Dendritic cell treated with granulocyte-macrophage colony-stimulating factor and Interleukin-4, amounts not matched to agents 40 ng/mL and 50 ng/mL, for 4 days (primary cell): ENCODE measurements at regions not wholly inside any gene's neighbourhood (a gene's known extent, or its start where the extent isn't known, plus 50 kb on each side); places are given as distances from the start of the nearest gene placed in this dataset.

ENCODE experiments used
- H3K27ac Mint-ChIP-seq: one replicate; pipeline ENCODE4 v1.8.0; 2022; ENCODE audit warnings: mild to moderate bottlenecking, mixed read lengths
- H3K27me3 Mint-ChIP-seq: one replicate; pipeline ENCODE4 v1.8.0; 2022; ENCODE audit warnings: mild to moderate bottlenecking, mixed read lengths
- H3K36me3 Mint-ChIP-seq: one replicate; pipeline ENCODE4 v1.8.0; 2022; ENCODE audit warnings: low read depth, mixed read lengths
- H3K4me1 Mint-ChIP-seq: one replicate; pipeline ENCODE4 v1.8.0; 2022; ENCODE audit warnings: low read depth, mixed read lengths
- H3K4me3 Mint-ChIP-seq: one replicate; pipeline ENCODE4 v1.8.0; 2022; ENCODE audit warnings: mild to moderate bottlenecking, moderate library complexity, mixed read lengths
- H3K9me3 Mint-ChIP-seq: one replicate; pipeline ENCODE4 v1.8.0; 2022; ENCODE audit warnings: mixed read lengths
- intact Hi-C: fragments of 100-400 bp; cut with micrococcal nuclease; formaldehyde crosslinking; loops from one replicate; pipeline ENCODE4 v1.15.0; 2022

DNA sequence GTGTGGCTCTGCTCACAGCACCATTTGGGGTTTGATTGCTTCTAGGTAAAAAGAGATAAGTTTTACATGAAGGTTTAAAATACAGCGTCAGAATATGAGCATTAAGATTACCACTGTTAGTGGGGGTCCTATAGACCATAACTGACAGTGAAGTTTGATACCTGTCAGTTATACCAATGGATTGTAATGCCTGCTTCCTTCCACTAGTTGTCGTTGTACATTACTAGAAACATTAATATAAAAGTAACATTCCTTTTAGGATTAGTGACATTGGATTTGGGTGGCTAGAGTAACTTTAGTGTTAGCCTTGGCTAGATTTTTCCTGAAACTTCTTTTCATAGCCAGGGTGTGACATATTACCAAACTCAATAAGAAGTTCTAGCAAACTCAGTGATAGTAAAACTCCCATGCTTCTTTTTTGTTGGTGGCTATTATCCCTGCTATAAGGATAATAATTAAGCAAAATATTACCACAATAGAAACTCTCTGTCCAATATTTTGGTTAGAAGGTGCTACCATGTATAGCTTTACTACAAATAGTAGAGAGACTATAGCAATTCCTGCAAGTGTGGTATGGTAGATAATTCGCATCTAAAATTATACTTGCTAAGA, 57.1 kb downstream of the FAM181B start:
- H3K27me3 Mint-ChIP-seq = no peaks in the 10 kb centered on the region
- no peak overlapping the region for H3K4me3 Mint-ChIP-seq
- no peak overlapping the region for H3K27ac Mint-ChIP-seq
- no peaks in the 10 kb centered on the region for H3K9me3 Mint-ChIP-seq
- no peaks in the 10 kb centered on the region for H3K36me3 Mint-ChIP-seq
- intact Hi-C loops = no loop called here
- peaks cover 25% of the 10 kb centered on the region for H3K4me1 Mint-ChIP-seq

DNA sequence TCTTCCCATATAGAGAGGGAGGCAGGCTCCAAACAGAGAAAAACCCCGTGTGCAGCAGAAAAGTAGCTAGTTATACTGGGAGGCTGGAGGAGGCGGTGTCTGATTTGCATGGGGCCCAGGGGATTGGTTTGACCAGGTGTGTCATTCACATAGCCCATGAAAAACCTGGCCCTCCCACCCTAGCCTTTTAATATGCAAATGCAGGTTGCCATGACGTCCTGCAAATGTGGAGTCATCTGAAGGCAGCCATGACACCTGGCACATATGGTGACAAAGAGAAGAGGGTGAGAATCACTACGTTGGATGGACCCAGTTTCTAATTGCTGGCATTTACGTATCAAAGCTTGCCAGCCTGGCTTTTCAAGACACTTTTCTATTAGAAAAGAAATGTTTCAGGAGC, 57.8 kb downstream of the FAM181B start:
- H3K4me3 Mint-ChIP-seq = no peak overlapping the region

DNA sequence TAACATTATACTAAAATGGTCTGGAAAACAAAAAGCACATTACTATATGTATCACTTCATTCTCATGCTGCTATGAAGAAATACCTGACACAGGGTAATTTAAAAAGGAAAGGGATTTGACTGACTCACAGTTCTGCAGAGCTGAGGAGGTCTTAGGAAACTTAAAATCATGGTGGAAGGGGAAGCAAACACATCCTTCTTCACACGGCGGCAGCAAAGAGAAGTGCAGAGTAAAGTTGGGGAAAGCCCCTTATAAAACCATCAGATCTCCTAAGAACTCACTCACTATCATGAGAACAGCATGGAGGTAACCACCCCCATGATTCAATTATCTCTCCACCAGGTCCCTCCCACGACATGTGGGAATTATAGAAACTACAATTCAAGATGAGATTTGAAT, 60.0 kb downstream of the FAM181B start:
- peaks cover 2% of the 10 kb centered on the region for H3K27me3 Mint-ChIP-seq

More for the DNA sequence above, 57.8 kb downstream of the FAM181B start:
- intact Hi-C loops = no loop called here
- Mint-ChIP-seq H3K36me3 (no peaks in the 10 kb centered on the region), H3K27me3 (no peaks in the 10 kb centered on the region), H3K9me3 (no peaks in the 10 kb centered on the region), H3K4me1 (peaks cover 25% of the 10 kb centered on the region), H3K27ac (no peak overlapping the region)

DNA sequence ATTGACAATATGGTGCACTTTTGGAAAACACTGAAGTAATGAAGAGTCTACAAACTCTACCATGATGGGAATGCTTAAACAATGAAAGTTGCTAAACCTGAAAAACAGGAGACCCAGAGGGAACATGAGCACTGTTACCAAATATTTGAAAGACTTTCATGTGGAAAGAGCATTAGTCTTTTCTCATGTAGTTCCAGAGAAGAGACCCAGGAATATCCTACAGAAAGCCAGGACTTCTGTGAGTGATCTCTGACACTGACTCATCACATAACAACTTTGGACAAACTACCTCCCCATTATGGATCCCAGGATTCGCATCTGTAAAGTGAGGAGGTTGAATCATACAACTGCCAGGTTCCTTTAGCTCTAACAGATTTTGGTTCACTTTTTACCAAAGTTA, 62.2 kb downstream of the FAM181B start:
- Mint-ChIP-seq H3K36me3 (no peaks in the 10 kb centered on the region), H3K4me3 (no peak overlapping the region), H3K4me1 (peaks cover 30% of the 10 kb centered on the region), H3K9me3 (no peaks in the 10 kb centered on the region), H3K27me3 (peaks cover 2% of the 10 kb centered on the region), H3K27ac (no peak overlapping the region)
- intact Hi-C loops = no loop called here

More for the DNA sequence above, 60.0 kb downstream of the FAM181B start:
- H3K27ac Mint-ChIP-seq = no peak overlapping the region
- no peaks in the 10 kb centered on the region for H3K9me3 Mint-ChIP-seq
- no peaks in the 10 kb centered on the region for H3K36me3 Mint-ChIP-seq
- H3K4me3 Mint-ChIP-seq = no peak overlapping the region
- H3K4me1 Mint-ChIP-seq = peaks cover 25% of the 10 kb centered on the region
- intact Hi-C loops = no loop called here

DNA sequence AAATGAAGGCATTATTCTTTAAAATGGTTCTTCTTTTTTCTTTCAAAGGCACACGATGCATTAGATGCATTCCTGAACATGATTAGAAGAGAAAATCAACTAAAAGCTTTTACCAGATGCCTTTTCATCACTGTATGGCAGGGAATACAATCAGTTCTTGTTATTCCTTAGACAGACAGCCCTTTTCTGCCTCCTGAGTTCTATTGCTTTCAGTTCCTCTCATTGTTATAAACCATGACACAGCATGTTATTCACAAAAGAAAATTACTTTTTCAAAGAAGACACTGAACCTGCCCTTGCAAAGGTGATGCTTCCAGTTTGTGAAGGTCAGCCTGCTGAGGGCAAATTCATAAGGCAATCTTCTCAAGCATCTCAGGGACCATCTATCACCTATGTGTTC, 70.1 kb downstream of the FAM181B start:
- no peaks in the 10 kb centered on the region for H3K36me3 Mint-ChIP-seq
- H3K27ac Mint-ChIP-seq = no peak overlapping the region
- H3K27me3 Mint-ChIP-seq = peaks cover 3% of the 10 kb centered on the region
- H3K4me3 Mint-ChIP-seq = no peak overlapping the region
- H3K4me1 Mint-ChIP-seq = peaks cover 16% of the 10 kb centered on the region
- intact Hi-C loops = no loop called here
- H3K9me3 Mint-ChIP-seq = no peaks in the 10 kb centered on the region

DNA sequence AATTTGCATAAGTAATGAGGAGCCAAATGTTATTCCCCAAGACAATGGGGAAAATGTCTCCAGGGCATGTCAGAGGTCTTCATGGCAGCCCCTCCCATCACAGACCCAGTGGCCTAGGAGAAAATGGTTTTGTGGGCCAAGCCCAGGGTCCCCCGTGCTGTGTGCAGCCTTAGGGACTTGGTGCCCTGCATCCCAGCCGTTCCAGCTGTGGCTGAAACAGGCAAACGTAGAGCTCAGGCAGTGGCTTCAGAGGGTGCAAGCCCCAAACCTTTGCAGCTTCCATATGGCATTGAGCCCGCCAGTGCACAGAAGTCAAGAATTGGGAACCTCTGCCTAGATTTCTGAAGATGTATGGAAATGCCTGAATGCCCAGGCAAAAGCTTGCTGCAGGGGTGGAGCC, 79.9 kb downstream of the FAM181B start:
- Mint-ChIP-seq H3K27ac (no peak overlapping the region), H3K4me3 (no peak overlapping the region), H3K4me1 (no peaks in the 10 kb centered on the region), H3K9me3 (peaks cover 25% of the 10 kb centered on the region), H3K36me3 (no peaks in the 10 kb centered on the region), H3K27me3 (no peaks in the 10 kb centered on the region)
- intact Hi-C loops = no loop called here

DNA sequence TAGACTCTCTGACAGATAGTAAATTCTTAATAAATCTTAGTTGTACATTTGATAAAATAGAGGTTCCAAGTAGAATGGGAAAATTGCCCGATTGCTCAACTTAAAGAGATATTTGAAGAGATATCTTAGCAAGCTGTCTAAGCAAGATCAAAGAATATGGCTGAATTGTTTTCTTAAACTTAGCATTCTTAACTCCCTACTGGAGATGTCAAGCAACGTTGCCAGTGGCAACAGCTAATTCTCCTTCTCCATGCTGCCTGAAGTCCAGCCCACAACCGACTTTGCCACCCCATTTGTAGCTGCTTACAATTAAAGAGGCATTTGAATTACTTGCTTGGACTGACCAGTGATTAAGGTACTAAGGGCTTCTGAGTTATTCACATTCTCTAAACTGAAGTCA, 94.4 kb downstream of the FAM181B start:
- intact Hi-C loops = no loop called here
- peaks cover 4% of the 10 kb centered on the region for H3K27me3 Mint-ChIP-seq
- no peaks in the 10 kb centered on the region for H3K36me3 Mint-ChIP-seq
- H3K27ac Mint-ChIP-seq = no peak overlapping the region
- H3K4me3 Mint-ChIP-seq = no peak overlapping the region
- no peaks in the 10 kb centered on the region for H3K9me3 Mint-ChIP-seq
- no peaks in the 10 kb centered on the region for H3K4me1 Mint-ChIP-seq

DNA sequence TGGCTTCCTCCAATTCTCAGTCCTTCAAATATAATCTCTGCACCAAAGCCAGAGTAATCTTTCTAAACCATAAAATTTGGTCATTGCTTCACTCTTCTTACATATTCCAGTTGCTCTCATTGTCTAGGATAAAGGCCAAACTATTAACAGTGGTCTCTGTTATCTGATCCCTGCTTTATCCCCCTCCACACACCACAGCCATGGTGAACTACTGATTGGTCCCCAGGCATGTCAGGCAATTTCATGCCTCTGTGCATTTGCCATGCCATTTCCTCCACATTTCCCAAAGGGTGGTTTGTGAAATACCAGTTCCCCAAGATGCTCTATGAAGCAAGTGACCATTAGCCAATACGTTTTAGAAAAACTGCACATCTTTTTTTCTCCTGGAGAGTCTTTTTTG, 97.0 kb downstream of the FAM181B start:
- H3K4me3 Mint-ChIP-seq = no peak overlapping the region
- no peak overlapping the region for H3K27ac Mint-ChIP-seq
- H3K9me3 Mint-ChIP-seq = no peaks in the 10 kb centered on the region
- peaks cover 2% of the 10 kb centered on the region for H3K27me3 Mint-ChIP-seq
- intact Hi-C loops = no loop called here
- H3K4me1 Mint-ChIP-seq = no peaks in the 10 kb centered on the region
- no peaks in the 10 kb centered on the region for H3K36me3 Mint-ChIP-seq

DNA sequence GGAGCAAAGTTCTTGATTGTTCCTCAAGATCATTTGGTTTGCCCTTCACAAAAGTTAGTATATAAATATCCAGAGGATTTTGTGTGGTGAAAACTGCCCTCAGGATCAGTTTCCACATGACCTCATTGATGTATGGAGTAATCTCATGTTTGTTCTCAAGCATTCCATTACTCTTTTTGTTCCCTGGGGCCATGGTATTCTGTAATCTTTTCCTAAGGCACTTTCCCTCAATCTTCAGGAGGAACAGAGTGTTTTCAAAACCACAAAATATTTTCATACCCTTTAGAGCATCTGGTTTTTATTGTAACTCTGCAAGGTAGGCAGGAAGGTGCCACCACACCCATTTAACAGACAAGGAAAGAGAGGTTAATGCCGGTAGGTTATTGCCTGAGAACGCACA, 99.6 kb downstream of the FAM181B start:
- Mint-ChIP-seq H3K27me3 (peaks cover 2% of the 10 kb centered on the region), H3K36me3 (no peaks in the 10 kb centered on the region), H3K4me3 (no peak overlapping the region), H3K27ac (no peak overlapping the region), H3K9me3 (peaks cover under 1% of the 10 kb centered on the region), H3K4me1 (no peaks in the 10 kb centered on the region)
- intact Hi-C loops = no loop called here

DNA sequence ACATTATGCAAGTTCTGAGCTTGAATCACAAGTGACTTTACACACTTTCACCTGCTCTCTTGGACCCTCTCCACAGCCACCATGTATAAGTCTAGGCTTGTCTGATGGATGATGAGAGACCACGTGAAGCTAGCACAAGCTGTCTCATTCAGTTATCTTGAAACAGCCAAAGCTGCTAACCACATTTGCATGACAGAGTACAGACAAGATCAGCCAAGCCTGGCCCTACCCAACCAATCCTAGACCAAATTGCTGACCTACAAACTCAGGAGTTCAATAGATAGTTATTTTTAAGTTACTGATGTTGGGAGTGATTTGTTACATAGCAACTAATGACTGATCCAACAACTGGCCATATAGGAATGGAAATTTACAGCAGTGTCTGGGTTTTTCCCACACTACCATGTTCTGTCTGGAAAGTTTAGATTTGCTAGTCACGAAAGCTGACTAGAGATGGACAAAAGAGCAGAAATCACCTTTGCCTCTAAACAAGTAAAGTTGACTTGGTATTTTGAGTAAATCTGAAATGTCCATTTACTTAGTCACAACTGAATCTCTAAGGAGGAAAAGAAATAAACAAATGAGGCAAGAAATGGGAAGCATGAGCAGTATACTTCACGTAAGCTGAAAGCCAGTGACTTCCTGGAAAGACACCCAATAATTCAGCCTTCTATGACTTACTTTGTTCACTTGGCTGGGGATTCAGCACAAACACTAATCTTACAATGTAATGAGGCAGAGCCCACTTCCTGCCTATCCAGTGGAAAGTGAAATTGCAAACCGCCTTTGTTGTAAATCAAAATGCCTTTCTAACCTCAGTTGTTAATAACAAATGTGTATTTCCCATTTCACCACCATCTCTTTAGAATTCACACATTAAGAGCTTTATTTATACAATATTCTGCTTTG, 101.7 kb downstream of the FAM181B start:
- Mint-ChIP-seq H3K4me3 (no peak overlapping the region), H3K4me1 (no peaks in the 10 kb centered on the region), H3K9me3 (peaks cover 22% of the 10 kb centered on the region), H3K27me3 (no peaks in the 10 kb centered on the region), H3K27ac (no peak overlapping the region), H3K36me3 (no peaks in the 10 kb centered on the region)
- intact Hi-C loops = no loop called here

DNA sequence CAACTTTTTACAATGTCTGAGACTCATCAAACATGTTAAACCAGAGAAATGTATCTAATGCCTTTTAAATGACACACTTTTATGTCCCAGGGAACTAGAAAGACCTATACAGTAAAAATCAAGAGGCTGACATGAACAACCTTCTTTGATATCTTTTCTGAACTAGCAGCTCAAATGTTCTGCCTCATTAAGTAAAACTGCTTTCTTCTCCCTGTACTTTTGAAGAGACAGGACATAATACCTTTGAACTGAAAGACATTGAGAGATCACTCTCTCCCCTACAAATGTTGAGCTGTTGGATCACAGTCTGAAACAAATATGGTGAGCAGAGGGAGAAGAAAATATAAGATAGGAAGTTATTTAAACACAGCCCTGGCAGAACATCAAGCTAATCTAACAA, 123.0 kb downstream of the FAM181B start:
- intact Hi-C loops = no loop called here
- H3K9me3 Mint-ChIP-seq = no peaks in the 10 kb centered on the region
- no peak overlapping the region for H3K27ac Mint-ChIP-seq
- no peak overlapping the region for H3K4me3 Mint-ChIP-seq
- H3K36me3 Mint-ChIP-seq = no peaks in the 10 kb centered on the region
- H3K27me3 Mint-ChIP-seq = peaks cover 2% of the 10 kb centered on the region
- H3K4me1 Mint-ChIP-seq = no peaks in the 10 kb centered on the region

DNA sequence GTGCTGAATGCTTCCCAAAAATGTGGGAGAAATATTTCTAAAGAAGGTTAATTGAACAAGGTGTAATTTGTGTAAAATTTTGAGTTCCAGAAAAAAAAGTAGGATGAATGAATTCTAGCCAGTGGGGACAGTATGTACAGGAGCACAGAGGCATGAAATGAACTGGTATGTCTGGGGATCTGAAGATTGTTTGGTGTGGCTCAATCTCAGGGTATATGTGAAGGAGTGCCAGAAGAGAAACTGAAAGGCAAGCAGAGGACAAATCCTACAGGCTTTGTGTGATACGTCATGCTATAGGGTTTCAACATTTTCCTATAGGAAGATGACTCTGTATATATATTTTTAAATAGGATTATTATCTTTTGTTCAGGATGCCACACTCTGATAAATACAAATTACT, 126.9 kb downstream of the FAM181B start:
- intact Hi-C loops = no loop called here
- Mint-ChIP-seq H3K9me3 (no peaks in the 10 kb centered on the region), H3K36me3 (no peaks in the 10 kb centered on the region), H3K4me1 (no peaks in the 10 kb centered on the region), H3K27ac (no peak overlapping the region), H3K27me3 (peaks cover 4% of the 10 kb centered on the region), H3K4me3 (no peak overlapping the region)

DNA sequence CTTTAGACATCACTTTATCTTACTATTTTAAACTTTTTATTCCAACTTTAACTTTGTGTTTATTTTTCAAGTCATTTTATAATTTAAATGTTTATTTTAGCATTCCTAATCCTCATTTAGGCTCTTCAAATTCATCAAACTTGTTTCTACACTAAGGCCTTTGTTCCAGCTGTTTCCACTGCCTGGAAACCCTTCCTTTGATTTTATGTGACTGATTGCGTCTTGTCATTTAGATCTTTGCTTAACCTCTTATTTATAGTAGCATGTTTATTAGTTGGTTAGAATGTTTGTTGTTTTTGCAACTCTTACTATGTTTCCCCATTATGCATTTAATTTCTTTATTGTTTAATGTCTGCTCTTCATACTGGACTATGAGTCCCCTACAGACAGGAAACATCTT, 132.0 kb downstream of the FAM181B start:
- H3K27ac Mint-ChIP-seq = no peak overlapping the region
- intact Hi-C loops = no loop called here
- H3K27me3 Mint-ChIP-seq = peaks cover 5% of the 10 kb centered on the region
- H3K4me1 Mint-ChIP-seq = no peaks in the 10 kb centered on the region
- no peaks in the 10 kb centered on the region for H3K9me3 Mint-ChIP-seq
- no peak overlapping the region for H3K4me3 Mint-ChIP-seq
- no peaks in the 10 kb centered on the region for H3K36me3 Mint-ChIP-seq

DNA sequence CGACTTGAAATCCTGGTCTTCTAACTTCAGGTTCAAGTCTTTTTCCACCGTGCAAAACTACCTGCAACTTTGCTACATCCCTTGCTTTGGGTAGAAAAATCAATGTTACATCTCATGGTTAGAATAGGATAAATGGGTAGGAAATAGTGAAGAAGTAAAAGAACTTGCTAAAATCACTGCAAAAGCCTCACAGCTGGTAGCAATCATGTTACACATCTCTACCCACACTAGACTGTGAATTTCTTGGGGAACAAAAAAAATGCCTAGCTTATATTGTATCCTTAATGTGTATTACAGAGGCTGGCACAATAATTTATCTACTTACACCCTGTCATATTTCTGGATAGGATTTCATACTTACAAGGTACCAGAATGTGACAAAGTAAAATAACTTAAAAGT, 133.8 kb downstream of the FAM181B start:
- no peaks in the 10 kb centered on the region for H3K36me3 Mint-ChIP-seq
- no peaks in the 10 kb centered on the region for H3K4me1 Mint-ChIP-seq
- H3K27ac Mint-ChIP-seq = no peak overlapping the region
- intact Hi-C loops = no loop called here
- H3K9me3 Mint-ChIP-seq = no peaks in the 10 kb centered on the region
- peaks cover 4% of the 10 kb centered on the region for H3K27me3 Mint-ChIP-seq
- no peak overlapping the region for H3K4me3 Mint-ChIP-seq

DNA sequence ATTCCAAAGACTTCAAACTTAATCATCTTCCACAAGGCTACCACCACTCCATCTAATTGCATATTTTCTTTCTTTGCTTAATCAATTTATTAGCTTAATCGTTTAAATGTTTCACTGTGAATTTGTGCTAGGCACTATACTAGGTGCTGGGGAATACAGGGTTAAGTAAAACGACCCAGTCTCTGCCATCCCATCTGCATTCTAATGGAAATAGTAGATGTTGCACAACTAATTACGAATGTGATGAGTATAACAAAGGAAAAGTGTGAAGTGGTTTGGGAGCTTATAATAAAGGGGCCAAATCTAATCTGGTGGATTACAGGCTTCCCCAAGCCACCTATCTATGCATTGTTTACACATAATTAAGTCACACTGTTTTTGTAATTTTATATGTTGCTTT, 147.1 kb downstream of the FAM181B start:
- no peaks in the 10 kb centered on the region for H3K4me1 Mint-ChIP-seq
- intact Hi-C loops = no loop called here
- H3K27me3 Mint-ChIP-seq = no peaks in the 10 kb centered on the region
- no peak overlapping the region for H3K4me3 Mint-ChIP-seq
- H3K36me3 Mint-ChIP-seq = no peaks in the 10 kb centered on the region
- H3K27ac Mint-ChIP-seq = no peak overlapping the region
- H3K9me3 Mint-ChIP-seq = no peaks in the 10 kb centered on the region
